Spleen (tissue), 7 donors: ENCODE measurements at regions not wholly inside any gene's neighbourhood (a gene's known extent, or its start where the extent isn't known, plus 50 kb on each side); places are given as distances from the start of the nearest gene placed in this dataset.

Experiments
- CTCF ChIP-seq, 11 experiments: fragments of 200-600 bp in 7 of 11; fragments of 450-650 bp in 4 of 11; sonication (generic) in 4 of 11; IDR thresholded peaks in 8 of 11; conservative IDR thresholded peaks in 3 of 11; 1 replicate in 7 of 11; 2 replicates in 4 of 11; pipeline versions ENCODE4 v1.4.0 to v1.8.0; 2016 to 2021; ENCODE audit warnings: antibody characterized with exemption in 11 of 11, inconsistent platforms in 4 of 11, mild to moderate bottlenecking in 1 of 11
- POLR2A ChIP-seq, 3 donors: fragments of 450-650 bp; IDR thresholded peaks; one replicate each; pipeline ENCODE4 v1.5.1; 2017; ENCODE audit warnings: antibody characterized with exemption in 3 of 3, mild to moderate bottlenecking in 1 of 3
- POLR2AphosphoS5 ChIP-seq, 3 donors: sonication (generic); formaldehyde crosslinking; IDR thresholded peaks; one replicate each; pipeline ENCODE4 v1.5.1; 2017; ENCODE audit warnings: antibody characterized with exemption in 3 of 3
- donor health status: DM: no; HTN: no; CAD: no; lungs with moderate emphysema.
- donor health status: DM: no; HTN: no; CAD: no.
- donor health status: DM: no; HTN: no; CAD: no.

GRCh38 chr7:115153176-115153575 lies 231.3 kb downstream of the MDFIC start:
- TF ChIP-seq POLR2AphosphoS5 (IDR thresholded peaks at IDR 0.05) (no peak), CTCF (IDR thresholded peaks at IDR 0.05 in 8 of 11, conservative IDR thresholded peaks at IDR 0.05 in 3 of 11) (no peak), POLR2A (IDR thresholded peaks at IDR 0.05) (no peak)
